K562 (cell line): ENCODE measurements at regions not wholly inside any gene's neighbourhood (a gene's known extent, or its start where the extent isn't known, plus 50 kb on each side); places are given as distances from the start of the nearest gene placed in this dataset.

Source experiments
- CREM ChIP-seq: IDR thresholded peaks from 2 replicates; pipeline ENCODE4 v1.6.1; 2014; ENCODE audit warnings: antibody characterized with exemption, low read depth
- NR2F6 ChIP-seq: fragments of 450-650 bp; formaldehyde crosslinking; IDR thresholded peaks from 2 replicates; pipeline ENCODE4 v1.4.0; 2020; ENCODE audit warnings: mild to moderate bottlenecking
- SIN3A ChIP-seq, 2 experiments: fragments of 150-350 bp in 1 of 2; IDR thresholded peaks; 2 replicates each; pipeline ENCODE4 v1.6.1; 2011 to 2016; ENCODE audit warnings: borderline replicate concordance in 2 of 2, low read depth in 2 of 2, low read length in 2 of 2, mild to moderate bottlenecking in 2 of 2, moderate library complexity in 2 of 2; ENCODE audit not compliant: control insufficient read depth in 1 of 2
- TGIF2 ChIP-seq: sonication (generic); formaldehyde crosslinking; IDR thresholded peaks from 2 replicates; pipeline ENCODE4 v1.8.1; 2022; ENCODE audit warnings: mild to moderate bottlenecking, missing genetic modification reagents, moderate library complexity

DNA sequence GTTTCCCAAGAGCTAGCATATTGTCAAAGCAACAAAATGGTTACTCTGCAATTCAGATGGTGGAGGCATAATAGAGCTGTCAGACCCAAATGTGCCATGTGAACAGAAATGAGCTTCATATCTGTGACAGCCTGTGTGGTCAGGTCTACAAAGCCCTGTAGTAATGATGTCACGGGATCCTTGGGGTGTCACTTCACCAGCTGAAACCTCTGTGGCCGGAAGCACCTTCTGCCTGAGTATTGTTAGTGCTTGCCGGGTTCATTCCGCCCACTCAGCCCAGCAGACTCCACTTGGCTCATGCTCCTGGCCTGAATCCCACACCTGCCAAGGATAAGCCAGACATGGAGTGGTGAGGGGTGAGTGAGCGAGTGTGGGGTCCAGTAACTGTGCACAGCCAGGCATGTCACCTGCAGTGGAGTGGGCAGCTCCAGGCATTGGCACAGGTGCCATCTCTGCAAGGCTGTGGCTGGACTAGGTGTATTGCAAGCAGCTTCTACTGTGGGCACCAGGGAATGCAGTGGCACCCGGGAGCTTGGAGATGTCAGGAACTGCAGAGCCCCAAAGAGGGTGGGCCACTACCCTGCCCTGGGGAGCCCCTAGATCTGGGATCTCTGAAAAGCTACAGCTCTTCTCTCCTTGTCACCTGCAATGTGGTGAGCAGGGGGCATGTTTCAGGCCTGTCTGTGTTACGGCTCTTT is 341.9 kb upstream of the CHRM2 start:
- TF ChIP-seq NR2F6 (no peak), SIN3A (IDR thresholded peaks at IDR 0.05; ENCODE audit: borderline replicate concordance in 2 of 2, control insufficient read depth in 1 of 2, low read depth in 2 of 2, low read length in 2 of 2) (no peak), TGIF2 (CRISPR knock-in tag) (no peak), CREM (no peak)
